ENCODE measurements at regions not wholly inside any gene's neighbourhood (a gene's known extent, or its start where the extent isn't known, plus 50 kb on each side); places are given as distances from the start of the nearest gene placed in this dataset.

- TF ChIP-seq GATA2 (IDR thresholded peaks at IDR 0.05; ENCODE audit: low read depth, low read length) (no peak), GATA3 (IDR thresholded peaks at IDR 0.05; ENCODE audit: low read depth, low read length) (no peak)
Measured at GRCh38 chr7:442457-442856, 77.2 kb downstream of the PDGFA start.
